NT2/D1 (cell line): ENCODE measurements at regions not wholly inside any gene's neighbourhood (a gene's known extent, or its start where the extent isn't known, plus 50 kb on each side); places are given as distances from the start of the nearest gene placed in this dataset.
"Not testable (repeated sequence)": the region's sequence is repeated elsewhere in the genome, so short reads cannot be mapped to it uniquely, and the experiment has no call there.

ENCODE experiments used
- DNase-seq: peaks from one replicate; pipeline ENCODE4 v3.0.0-alpha.2; 2011; ENCODE audit warnings: low read depth, low spot score
- H3K27me3 ChIP-seq: 2 replicates; pipeline ENCODE4 v1.6.0; 2011; ENCODE audit warnings: mild to moderate bottlenecking; ENCODE audit not compliant: insufficient read length, insufficient read depth
- H3K36me3 ChIP-seq: 2 replicates; pipeline ENCODE4 v1.6.1; 2011; ENCODE audit warnings: mild to moderate bottlenecking, low read length, mixed read lengths; ENCODE audit not compliant: insufficient read depth, insufficient read length
- H3K4me1 ChIP-seq: 2 replicates; pipeline ENCODE4 v1.5.1; 2011; ENCODE audit not compliant: insufficient read depth, insufficient read length
- H3K4me3 ChIP-seq: 2 replicates; pipeline ENCODE4 v1.5.1; 2011; ENCODE audit warnings: low read depth; ENCODE audit not compliant: insufficient read length
- H3K9ac ChIP-seq: 2 replicates; pipeline ENCODE4 v1.6.0; 2011; ENCODE audit warnings: low read depth; ENCODE audit not compliant: insufficient read length
- H3K9me3 ChIP-seq: 2 replicates; pipeline ENCODE4 v1.5.1; 2011; ENCODE audit warnings: mild to moderate bottlenecking, low read length; ENCODE audit not compliant: insufficient read depth
- SUZ12 ChIP-seq: IDR thresholded peaks from 2 replicates; pipeline ENCODE4 v1.6.1; 2011; ENCODE audit not compliant: insufficient read length, insufficient read depth; ENCODE audit errors: extremely low read depth
- YY1 ChIP-seq: IDR thresholded peaks from 2 replicates; pipeline ENCODE4 v1.6.1; 2011; ENCODE audit not compliant: insufficient read length, insufficient read depth
- ZNF274 ChIP-seq: IDR thresholded peaks from 2 replicates; pipeline ENCODE4 v1.6.1; 2011; ENCODE audit warnings: mild to moderate bottlenecking, low read depth, low read length

DNA sequence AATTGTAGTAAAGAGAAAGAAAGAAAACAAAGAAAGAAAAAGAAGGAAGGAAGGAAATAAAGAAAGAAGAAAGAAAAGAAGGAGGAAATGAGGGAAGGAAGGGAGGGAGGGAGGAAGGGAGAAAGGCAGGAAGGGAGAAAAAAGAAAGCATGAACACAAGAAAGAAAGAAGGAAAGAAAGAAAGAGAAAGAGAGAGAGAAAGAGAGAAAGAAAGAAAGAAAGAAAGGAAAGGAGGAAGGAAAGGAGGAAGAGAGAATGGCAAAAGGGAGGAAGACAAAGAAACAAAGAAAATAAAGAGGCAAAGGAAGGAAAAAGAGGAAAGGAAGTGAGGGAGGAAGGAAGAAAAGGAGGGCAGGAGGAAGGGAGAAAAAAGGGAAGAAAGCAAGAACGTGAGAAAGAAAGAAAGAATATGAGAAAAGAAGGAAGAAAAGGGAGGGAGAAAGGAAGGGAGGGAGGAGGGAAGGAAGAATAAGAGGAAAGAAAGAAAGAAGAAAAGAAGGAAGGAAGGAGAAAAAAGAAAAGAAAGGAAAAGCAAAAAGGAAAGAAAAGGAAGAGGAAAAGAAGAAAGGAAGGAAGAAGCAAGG lies 2775.4 kb downstream of the RPIA start:
- not testable (repeated sequence) for H3K4me3 ChIP-seq, DNase-seq, H3K4me1 ChIP-seq, H3K9ac ChIP-seq, H3K9me3 ChIP-seq, H3K36me3 ChIP-seq
- H3K27me3 ChIP-seq, result peaks cover 15% of the 10 kb centered on the region

DNA sequence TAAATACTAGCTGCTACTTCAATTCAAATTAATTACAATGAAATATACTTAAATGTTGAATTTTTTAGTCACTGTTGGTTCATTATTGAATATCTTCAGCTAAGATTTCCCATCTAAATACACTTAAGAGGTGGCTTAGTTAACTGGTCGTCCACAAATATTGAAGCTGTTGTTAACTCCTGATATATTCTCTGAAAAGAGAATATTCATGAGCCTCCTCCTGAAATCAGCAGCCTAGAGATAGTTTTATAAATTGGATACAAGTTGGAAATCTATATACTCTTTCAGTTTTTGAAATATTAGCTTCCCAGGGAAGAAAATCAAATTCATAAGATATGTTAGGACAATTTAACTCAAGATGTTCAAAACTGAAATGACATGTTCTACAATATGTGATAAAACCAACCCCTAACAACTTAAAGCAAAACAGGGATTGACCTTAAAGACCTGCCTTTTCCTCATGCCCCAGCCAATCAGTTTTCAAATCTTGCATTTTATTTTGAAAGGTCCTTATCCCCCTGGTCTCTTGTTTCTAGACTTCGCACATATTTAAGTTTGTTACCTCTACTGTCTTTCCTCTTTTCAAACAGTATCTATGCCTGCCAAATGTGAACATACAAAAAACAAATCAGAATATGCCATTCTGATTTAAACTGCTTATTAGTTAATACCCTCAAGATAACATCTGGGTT lies 2784.9 kb downstream of the RPIA start:
- DNase-seq, H3K4me3 ChIP-seq, H3K36me3 ChIP-seq, H3K4me1 ChIP-seq, H3K9me3 ChIP-seq, H3K9ac ChIP-seq: not testable (repeated sequence)
- peak; percentile 60 for TF ChIP-seq SUZ12
- peaks cover 21% of the 10 kb centered on the region for H3K27me3 ChIP-seq

DNA sequence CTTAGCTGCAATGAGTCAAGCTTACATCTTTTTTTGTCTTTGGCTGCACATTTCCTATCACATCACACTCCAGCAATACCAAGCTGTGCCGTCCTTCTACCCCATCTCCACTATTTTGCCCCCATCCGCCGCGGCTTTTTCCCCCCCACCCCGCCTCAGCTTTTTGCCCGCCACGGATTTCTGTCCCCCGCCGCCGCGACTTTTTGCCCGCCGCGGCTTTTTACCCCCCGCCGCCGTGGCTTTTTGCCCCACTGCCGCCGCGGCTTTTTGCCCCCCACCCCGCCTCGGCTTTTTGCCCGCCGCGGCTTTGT lies 2785.4 kb downstream of the RPIA start:
- not testable (repeated sequence) for H3K9ac ChIP-seq, DNase-seq, H3K9me3 ChIP-seq, H3K4me1 ChIP-seq, H3K4me3 ChIP-seq, H3K36me3 ChIP-seq
- TF ChIP-seq SUZ12, result peak; percentile 67
- H3K27me3 ChIP-seq, result peaks cover 21% of the 10 kb centered on the region

DNA sequence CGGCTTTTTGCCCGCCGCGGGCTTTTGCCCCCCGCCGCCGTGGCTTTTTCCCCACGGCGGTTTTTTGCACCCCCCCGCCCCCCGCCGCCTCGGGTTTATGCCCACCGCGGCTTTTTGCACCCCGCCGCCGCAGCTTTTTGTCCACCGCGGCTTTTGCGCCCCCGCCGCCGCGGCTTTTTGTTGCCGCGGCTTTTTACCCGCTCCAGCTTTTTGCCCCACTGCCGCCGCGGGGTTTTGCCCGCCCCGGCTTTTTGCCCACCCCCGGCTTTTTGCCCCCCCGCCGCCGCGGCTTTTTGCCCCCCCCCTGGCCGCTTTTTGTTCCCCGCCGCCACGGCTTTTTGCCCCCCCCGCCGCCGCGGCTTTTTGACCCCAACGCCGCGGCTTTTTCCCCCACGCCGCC lies 2785.8 kb downstream of the RPIA start:
- H3K36me3 ChIP-seq, H3K9ac ChIP-seq, DNase-seq, H3K9me3 ChIP-seq, H3K4me3 ChIP-seq, H3K4me1 ChIP-seq: not testable (repeated sequence)
- H3K27me3 ChIP-seq, result peaks cover 18% of the 10 kb centered on the region

DNA sequence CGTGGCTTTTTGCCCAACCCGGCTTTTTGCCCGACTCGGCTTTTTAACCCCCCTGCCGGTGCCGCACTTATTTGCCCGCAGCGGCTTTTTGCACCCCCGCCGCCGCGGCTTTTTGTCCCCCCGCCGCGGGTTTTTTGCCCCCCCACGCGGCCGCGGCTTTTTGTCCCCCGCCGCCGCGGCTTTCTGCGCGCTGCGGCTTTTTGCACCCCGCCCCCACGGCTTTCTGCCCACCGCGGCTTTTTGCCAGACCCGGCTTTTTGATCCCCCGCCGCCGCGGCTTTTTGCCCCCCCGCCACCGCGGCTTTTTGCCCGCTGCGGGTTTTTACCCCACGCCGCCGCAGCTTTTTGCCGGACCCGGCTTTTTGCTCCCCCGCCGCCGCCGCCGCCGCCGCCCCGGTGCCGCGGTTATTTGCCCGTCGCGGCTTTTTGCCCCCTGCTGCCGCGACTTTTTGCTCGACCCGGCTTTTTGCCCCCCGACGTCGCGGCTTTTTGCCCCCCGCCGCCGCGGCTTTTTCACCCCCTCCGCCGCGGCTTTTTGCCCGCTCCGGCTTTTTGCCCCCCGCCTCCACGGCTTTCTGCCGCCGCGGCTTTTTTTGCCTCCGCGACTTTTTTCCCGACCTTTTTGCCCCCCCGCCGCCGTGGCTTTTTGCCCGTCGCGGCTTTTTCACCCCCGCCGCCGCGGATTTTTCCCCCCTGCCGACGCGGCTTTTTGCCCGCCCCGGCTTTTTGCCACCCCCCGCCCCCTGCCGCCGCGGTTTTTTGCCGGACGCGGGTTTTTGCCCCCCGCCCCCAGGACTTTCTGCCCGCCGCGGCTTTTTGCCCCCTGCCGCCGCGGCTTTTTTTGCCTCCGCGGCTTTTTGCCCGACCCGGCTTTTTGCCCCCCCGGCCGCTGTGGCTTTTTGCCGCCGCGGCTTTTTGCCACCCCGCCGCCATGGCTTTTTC lies 2786.5 kb downstream of the RPIA start:
- DNase-seq, result no peak
- Histone ChIP-seq H3K4me3 (peak overlapping the region; percentile 28), H3K36me3 (no peaks in the 10 kb centered on the region), H3K27me3 (peaks cover 16% of the 10 kb centered on the region), H3K9ac (no peak overlapping the region), H3K4me1 (no peaks in the 10 kb centered on the region), H3K9me3 (no peaks in the 10 kb centered on the region)
- TF ChIP-seq SUZ12 (peak; percentile 84), ZNF274 (no peak), YY1 (no peak)

GRCh38 chr2:91478851-91479718 lies 2787.6 kb downstream of the RPIA start:
- H3K4me1 ChIP-seq, H3K9ac ChIP-seq, DNase-seq, H3K4me3 ChIP-seq, H3K9me3 ChIP-seq, H3K36me3 ChIP-seq: not testable (repeated sequence)
- peaks cover 16% of the 10 kb centered on the region for H3K27me3 ChIP-seq

- H3K9me3 ChIP-seq, H3K4me1 ChIP-seq, DNase-seq, H3K36me3 ChIP-seq, H3K27me3 ChIP-seq, H3K9ac ChIP-seq, H3K4me3 ChIP-seq: not testable (repeated sequence)
Observed at GRCh38 chr2:91485226-91485625, 2793.8 kb downstream of the RPIA start.

DNA sequence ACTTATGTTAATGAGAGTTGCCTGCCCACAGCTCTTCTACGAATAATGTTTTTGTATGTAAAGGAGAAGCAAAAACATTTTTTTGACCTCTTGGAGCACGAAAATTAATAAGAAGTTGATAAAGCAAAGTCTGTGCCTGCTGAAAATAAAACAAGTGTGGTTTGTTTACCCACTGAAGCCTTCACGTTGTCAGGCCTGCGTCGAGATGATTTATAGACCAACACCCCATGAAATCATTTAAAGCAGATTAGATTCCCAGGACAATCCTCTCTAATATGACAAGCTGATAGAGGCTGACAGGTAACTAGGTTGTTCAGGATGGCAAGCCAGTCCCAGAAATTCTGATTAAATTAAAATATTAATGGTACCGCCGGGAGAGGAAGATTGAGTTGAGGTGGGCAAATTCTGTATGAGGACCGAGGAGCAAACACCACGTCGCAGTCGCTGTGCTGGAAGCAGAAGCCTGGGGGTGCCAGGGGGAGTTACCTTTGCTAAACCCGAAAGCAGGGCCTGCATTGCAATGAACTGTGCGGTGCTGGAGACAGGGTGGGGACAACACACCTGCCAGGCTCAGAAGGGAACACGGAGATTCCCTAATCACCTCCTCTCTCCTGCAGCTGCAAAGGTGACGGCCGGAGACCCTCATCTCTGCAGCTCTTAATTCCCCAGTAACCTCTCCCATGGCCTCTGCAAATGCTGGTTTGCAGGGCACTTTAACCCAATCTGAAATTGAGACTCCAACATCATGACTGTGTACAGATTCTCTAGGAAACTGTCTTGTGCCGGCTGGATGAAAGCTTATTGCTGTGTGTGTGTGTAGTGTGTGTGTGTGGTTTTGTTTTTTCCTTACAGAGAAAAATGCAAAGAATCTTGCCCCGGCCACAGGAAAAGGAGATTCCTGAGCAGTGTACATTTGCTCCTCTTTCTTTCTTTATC lies 2805.9 kb downstream of the RPIA start:
- H3K4me1 ChIP-seq, DNase-seq, H3K9ac ChIP-seq, H3K27me3 ChIP-seq, H3K36me3 ChIP-seq, H3K9me3 ChIP-seq, H3K4me3 ChIP-seq: not testable (repeated sequence)

- H3K4me3 ChIP-seq, H3K36me3 ChIP-seq, H3K9me3 ChIP-seq, H3K4me1 ChIP-seq, DNase-seq, H3K27me3 ChIP-seq, H3K9ac ChIP-seq: not testable (repeated sequence)
Observed at GRCh38 chr2:91498065-91498449, 2806.6 kb downstream of the RPIA start.
